KBM-7 (cell line): ENCODE measurements at regions not wholly inside any gene's neighbourhood (a gene's known extent, or its start where the extent isn't known, plus 50 kb on each side); places are given as distances from the start of the nearest gene placed in this dataset.
A peak's percentile ranks its signal among the peaks of the same experiment; 100 is the strongest.
"Not testable (repeated sequence)": the region's sequence is repeated elsewhere in the genome, so short reads cannot be mapped to it uniquely, and the experiment has no call there.

Experiments
- DNase-seq: peaks from one replicate; pipeline ENCODE4 v3.0.0-alpha.2; 2015
- in situ Hi-C: fragments of 300-500 bp; cut with MboI; formaldehyde crosslinking; loops from 2 replicates; pipeline ENCODE4 v1.14.3; 2020; ENCODE audit warnings: low sequenced_read_pairs, low pct_unique_long_range_greater_than_20kb, mixed read lengths

DNA sequence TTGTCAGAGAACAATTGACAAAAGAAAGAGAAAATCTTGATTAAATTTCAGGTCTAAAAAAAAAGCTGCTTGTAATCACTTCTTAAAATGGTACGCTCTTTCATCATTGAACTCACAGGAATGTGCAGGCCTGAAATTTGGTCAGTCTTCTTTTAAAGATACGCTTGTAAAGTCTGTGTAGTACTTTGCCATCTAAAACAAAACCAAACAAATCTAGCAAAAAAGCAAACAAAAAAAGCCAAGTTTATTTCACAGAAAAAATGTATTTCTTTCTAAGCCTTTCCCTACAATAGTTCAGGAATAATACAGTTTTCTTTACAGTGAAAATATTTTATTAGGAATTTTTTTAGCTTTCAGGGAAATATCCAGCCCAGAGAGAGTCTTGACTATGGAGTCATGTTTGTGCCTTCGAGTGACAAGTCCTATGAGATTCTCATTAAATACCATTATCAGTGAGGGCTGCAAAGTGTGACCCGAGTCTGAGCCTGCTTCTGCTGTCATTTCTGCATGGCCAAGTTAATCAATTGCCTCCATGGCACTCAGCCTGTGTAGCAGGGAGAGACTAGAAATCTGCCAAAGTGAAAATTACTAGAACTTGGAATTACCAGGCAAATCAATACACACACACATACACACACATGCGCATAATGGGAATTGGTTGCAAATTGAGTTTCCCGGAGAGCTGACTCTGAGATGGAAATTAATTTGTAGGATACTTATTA lies 172.6 kb downstream of the OTUD1 start:
- no peak for DNase-seq
- in situ Hi-C loops = no loop called here

DNA sequence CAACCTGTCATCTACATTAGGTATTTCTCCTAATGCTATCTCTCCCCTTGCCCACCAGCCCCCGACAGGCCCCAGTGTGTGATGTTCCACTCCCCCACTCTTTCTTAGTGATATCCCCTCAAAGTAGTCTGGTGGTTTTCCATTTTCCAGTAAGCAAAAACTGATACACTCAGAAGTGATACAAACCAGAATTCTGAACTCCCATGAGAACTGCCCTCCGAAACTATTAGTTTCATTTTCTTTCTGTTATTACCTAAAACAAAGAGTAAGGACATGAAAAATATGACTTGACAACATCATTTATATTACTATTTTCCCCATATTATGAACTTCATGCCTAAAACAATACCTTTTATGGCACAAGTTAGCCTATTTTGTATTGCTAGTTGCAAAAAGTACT lies 175.0 kb downstream of the OTUD1 start:
- in situ Hi-C loops = no loop called here
- no peak for DNase-seq

DNA sequence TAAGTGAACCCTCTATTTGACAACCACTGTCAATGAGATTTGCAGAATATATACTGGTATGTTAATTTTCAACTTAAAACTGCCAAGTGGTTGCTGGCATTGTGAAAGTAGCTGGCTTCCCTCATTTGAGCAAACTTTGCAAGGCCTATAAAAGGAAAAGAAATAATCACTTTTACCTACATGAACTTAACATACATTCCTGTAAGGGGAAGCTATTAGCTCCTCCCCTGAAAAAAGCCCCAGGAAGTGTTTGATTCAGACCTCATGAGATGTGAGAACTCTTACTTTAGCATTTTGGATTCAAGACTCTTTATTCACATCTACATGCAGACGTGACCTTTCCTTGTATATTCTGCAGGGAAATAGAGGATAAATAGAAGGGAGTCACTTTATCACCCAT lies 175.6 kb downstream of the OTUD1 start:
- in situ Hi-C loops = no loop called here
- DNase-seq = no peak

DNA sequence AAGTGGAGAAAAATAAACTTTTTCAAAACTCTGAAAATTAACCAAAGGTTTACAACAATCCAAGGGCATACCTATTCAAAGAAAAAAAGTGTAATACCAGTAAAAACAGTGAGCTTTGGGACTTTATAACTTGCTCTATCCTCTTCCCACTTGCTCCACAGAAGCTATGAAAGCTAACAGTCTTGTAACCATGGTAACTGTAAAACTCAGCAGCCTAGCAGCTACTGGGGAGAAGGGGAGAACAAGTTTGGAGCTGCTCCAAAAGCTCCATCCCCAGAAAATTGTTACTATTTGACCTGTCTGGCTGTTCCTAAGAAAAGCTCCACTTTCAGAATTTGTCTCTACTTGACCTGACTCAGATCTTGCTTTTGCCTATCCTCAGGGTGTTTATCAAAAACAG lies 191.5 kb downstream of the OTUD1 start:
- DNase-seq = no peak
- in situ Hi-C loops = no loop called here

DNA sequence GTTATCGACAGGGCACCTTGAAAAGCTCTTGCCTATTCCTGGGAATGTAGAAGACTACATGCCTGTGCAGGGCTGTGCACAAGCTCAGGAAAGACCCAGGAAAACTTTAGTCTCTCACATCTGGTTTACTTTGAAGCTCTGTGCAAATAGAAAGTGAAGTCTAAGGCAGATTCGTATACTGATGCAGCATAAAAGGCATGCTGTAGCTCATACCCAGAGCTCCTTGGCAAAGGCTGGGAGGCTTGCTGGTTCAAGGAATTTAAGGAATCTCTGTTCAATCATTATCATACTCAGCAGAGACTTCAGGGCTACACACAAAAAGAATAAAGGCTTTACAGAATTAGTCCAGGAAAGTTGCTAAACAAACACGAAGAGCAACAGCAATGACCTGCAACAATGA lies 192.0 kb downstream of the OTUD1 start:
- in situ Hi-C loops = no loop called here
- no peak for DNase-seq

DNA sequence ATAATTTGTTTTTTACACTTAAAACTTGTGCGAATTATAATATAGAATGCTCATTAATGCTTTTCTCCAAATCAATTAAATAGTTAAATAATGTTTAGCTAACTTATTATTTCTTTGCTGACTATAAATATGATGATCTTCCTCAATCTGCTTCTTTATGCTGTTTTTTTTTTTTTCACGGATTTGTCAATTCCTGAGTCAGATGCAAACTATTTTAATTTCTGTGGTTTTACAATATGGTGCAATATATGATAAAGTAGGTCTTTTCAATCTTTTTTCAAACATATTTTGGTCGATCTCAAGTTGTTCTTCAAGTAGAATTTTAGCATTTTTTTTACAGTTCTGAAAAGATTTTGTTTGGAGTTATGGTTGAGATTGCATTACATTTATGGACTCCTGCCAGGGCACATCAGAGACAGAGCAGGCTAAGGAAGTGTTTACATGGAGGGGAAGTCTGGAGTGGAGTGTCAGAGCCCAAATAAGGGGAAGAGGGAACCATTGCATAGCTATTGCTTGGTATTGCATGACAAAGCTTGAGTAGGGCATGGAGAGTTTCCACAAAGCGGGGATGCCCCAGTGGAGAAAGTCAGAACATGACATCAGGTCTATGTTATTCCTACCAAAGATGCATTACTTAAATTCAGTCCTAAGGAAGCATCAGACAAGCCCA lies 204.4 kb downstream of the OTUD1 start:
- DNase-seq = peak; percentile 42
- in situ Hi-C loops = no loop called here

DNA sequence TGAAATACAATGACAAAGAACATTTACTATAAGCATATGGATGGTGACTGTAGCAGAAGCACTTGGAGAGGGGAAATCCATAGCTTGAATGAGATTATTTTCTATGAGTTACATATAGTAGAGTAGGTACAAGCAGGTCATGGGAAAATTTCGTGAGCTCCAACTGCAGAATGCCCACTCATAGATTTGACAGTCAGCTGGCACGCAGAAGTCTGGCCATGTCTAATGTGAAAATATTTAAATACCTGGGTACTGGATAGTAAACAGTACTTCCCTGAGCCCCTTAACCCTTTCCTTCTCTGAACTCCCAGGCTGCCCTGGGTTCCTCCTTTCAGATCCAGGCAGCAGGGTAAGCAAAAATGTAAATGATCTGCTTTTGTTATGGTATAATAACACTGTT lies 209.7 kb downstream of the OTUD1 start:
- no peak for DNase-seq
- in situ Hi-C loops = no loop called here

DNA sequence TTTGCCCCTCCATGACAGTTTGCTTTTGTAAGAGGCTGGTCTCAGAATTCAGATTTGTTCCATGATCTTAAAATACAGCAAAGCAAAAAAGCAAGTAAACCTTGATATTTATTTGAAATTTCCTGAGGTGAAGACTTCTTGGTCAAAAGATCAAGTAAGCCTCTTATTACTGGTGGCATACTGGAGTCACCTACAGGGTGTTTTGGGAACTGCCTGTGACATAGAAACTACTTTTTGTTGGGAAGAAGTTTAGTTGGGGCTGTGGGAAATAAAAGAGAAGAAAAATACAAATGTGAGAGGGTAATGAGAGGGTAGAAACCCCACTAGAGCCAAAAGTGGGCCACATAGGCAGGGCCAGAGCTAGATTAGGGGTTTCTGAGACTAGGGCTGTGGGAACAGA lies 217.9 kb downstream of the OTUD1 start:
- DNase-seq = peak; percentile 27
- in situ Hi-C loops = no loop called here

DNA sequence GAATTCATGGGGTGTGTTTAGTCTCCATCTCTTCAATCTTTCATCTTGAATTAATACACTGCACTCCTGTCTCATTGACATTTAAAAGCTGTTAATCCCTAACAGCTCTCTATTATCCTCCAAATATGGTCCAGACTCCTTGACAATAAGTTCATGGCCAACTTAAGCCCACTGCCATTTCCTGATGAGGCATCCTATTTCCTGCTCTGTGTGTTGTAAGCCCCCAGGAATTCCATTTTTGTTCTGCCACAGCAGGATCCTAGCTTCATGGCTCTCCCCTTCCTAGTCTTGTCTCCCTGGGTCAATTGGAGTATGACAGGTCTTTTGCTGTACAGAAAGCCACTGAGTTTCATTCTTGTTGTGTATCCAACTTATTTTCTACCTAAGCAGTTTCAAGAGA lies 218.8 kb downstream of the OTUD1 start:
- no peak for DNase-seq
- in situ Hi-C loops = no loop called here

DNA sequence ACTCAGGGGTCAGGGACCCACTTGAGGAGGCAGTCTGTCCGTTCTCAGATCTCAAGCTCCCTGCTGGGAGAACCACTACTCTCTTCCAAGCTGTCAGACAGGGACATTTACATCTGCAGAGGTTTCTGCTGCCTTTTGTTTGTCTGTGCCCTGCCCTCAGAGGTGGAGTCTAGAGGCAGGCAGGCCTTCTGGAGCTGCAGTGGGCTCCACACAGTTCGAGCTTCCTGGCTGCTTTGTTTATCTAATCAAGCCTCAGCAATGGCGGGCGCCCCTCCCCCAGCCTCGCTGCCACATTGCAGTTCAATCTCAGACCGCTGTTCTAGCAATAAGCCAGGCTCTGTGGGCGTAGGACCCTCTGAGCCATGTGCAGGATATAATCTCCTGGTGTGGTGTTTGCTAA lies 233.0 kb downstream of the OTUD1 start:
- in situ Hi-C loops, DNase-seq: not testable (repeated sequence)

DNA sequence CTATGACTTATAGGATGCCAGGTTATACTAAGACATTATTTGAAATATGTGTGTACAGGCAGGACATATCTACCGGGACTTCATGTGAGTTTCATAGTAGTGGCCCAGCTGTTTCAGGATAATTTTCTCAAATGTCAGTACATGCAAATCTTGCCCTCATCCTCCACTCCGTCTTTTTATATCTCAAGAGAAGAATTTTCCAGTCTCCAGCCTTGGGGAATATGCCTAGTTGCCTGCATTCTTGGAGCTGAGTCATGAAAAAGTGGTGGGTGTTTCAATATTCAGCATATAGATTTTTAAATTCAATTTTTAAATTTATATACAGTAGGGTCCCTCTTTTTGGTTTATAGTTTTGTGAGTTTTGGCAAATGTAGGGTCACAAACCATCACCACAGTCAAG lies 236.7 kb downstream of the OTUD1 start:
- no peak for DNase-seq
- in situ Hi-C loops = loop anchor here (25.0 kb wide), 1 partner anchor 363 kb away; no protein-coding TSS in a partner anchor

DNA sequence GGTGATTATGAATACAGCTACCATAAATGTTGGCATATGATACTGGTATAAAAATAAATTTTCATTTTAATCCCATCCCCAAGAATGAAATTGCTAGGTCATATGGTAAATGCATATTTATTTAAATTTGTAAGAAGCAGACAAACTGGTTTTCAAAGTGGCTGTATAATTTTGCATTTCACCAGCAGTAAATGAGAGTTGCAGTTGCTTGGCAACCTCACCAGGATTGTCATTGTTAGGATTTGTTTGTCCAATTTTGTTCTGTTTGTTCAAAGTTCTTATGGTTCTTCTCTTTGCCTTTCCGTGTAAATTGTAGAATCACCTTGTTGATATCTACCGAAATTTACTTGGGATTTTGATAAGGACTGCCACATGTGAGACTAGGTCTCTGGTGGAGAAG lies 237.4 kb downstream of the OTUD1 start:
- DNase-seq = no peak
- in situ Hi-C loops = loop anchor here (25.0 kb wide), 1 partner anchor 364 kb away; no protein-coding TSS in a partner anchor

DNA sequence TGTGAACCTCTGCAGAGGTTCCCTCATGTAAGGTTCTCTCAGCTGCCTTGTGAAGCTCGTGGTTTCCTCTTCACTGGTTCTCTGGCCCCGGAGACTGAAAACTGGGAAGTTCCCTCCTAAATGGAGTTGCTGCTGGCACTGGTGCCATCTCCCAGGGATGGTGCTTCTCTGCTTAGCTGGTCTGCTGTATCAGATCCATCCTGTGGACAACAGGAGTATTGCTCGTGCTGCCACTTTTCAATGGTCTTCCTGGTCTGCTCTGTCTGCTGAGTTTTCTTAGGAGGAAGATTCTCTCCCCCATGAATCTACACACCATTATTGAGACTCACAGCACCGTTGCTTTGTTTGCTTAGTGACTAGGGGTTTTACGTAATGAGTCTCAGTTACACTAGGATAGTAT lies 247.8 kb downstream of the OTUD1 start:
- DNase-seq = no peak
- in situ Hi-C loops = loop anchor here (25.0 kb wide), 1 partner anchor 374 kb away; no protein-coding TSS in a partner anchor

DNA sequence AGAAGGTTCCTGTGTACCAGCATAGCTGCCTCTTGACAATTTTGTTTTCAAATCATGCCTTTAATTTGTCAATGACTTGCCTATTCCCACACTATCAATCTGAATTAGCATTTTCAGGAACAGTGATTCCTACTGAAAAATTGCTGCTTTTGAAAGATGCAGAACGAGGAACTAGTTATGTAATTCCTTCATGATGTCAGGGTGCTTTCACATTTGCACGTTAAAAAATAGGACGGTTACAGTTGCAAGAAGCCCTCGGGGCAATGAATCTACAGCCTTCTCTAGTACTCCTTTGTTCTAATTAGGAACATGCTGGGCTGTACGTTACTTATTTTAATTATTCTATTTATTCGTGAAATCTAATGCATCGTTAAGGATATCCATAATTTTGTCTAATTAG lies 253.9 kb downstream of the OTUD1 start:
- no peak for DNase-seq
- in situ Hi-C loops = loop anchor here (25.0 kb wide), 1 partner anchor 380 kb away; no protein-coding TSS in a partner anchor

DNA sequence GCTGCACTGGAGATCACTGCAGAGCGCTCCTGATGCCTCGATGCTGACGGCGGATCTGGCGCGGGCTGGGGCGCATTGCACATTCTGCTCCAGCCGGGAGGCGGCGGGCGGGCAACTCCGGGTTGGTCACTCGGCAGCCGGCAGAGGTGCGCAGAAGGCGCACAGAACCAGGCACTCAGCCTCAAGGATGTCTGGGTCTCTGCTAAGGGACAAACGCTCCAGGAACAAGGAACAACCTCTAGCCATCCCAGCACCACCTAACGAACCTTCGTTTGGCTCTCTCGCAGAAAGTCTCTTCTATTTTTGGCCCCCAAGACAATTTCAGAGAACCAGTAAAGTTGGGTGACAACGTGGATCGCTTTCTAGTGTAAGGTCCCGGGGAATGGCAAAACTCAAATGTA lies 254.6 kb downstream of the OTUD1 start:
- in situ Hi-C loops = loop anchor here (25.0 kb wide), 1 partner anchor 381 kb away; no protein-coding TSS in a partner anchor
- no peak for DNase-seq

DNA sequence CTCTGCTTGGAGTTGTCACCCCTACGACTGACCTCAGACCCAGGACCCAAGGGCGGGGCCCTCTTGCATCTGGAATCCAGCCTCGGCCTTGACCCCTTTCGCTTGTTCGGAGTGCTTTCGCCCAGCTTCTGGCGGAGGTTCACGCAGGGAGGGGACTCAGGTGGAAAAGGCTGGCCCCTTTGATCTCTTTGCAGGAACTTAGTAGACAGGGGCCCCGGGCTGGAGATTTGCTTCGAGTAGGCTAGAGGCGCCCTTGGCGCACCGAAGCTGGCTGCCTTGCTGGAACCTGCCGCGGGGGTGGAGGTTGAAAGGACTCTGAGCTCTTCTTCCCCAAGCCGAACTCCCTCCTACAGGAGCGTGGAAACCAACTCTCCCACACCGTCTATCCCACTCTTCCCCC lies 255.1 kb downstream of the OTUD1 start:
- in situ Hi-C loops = loop anchor here (25.0 kb wide), 1 partner anchor 382 kb away; no protein-coding TSS in a partner anchor
- DNase-seq = no peak

DNA sequence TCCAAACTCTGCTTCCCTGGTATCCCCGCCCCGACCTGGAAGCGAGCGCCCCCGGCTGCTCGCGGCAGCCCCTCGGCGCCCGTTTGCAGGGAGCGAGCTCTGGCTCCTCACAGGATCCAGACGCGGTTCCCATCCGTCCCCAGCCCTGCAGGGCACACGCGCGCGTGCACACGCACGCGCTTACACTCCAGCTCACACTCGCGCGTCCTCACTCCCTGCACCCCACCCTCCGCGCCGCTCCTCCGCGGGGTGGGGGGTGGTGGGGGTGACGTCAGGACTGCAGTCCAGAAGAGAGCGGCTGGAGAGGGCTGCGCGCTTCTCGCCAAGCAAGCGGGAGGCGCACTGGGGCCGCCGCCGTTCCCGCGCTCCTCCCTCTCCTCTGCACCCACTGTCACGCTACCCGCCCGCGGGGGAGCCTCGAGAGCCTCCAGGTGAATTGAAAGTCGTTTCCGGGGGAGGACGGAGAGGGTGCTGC lies 255.6 kb downstream of the OTUD1 start:
- no peak for DNase-seq
- in situ Hi-C loops = loop anchor here (25.0 kb wide), 1 partner anchor 382 kb away; no protein-coding TSS in a partner anchor

DNA sequence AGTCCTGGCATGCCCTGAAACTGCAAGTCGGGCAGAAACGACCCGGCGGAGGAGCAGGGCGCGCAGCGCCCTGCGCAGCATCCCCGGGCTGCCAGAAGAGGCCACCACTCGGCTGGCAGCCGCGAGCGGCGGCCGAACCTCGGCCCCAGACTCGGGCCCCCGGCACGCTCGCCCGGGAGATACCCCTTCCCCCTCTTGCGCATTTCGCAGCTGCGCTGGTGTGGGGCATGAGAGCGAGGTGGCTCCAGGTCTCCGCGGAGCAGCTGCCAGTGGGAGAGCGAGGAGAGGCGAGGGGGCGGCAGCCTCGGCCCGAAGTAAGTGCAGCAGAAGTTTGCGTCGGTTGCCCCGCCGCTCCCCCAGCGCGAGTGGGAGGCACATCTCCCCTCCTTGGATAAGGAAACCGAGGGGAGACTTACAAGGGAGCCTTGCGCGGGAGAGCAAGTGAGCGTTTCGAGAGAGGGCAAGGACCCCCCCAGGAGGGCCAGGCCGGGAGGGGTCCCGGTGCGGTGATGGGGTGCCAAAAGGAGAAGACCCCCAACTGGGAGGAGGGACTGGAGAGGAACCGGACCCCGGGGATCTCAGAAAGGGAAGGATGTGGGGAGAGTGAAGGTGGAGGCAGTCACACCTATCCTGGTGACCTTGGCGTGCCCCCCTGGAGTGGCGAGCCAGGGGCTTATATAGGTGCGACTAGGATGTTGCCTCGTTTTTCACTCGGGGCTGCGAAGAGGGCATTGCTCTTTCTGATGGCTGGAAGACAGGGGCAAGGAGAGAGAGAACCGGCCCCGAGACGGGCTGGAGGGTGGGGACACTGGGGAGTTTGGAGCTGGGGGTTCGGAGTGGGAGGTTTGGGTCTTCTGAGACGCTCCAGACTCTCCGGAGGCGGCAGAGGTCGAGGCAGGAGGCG lies 256.3 kb downstream of the OTUD1 start:
- no peak for DNase-seq
- in situ Hi-C loops = loop anchor here (25.0 kb wide), 1 partner anchor 383 kb away; no protein-coding TSS in a partner anchor

DNA sequence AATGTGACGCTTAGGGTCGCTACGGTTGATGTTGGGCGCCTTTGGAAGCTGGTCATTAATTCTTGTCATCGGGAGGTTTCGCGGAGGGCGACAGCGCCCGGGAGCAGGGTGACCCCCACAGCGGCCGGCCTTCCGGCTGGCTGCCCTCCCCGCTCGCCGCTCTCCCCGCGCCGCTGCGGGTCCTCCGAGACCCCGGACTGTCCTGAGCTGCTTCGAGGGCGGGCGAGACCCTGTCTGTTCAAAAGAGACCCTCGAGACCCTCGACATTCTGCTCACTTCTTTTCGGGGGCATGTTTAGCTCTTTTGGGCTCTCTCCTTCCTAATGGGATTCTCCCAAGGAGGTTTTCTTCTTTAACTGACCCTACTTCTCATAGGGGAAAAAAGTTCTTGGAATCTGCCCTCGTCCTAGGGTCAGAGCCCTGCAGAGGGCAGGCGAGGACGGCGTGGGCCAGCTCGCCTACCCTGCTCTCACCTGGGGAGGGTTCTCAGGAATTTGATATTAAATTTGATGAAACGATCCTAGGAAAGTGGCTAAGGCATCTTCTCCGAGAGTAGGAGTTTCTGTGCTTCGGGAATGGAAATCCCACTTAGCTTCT lies 257.0 kb downstream of the OTUD1 start:
- DNase-seq = no peak
- in situ Hi-C loops = loop anchor here (25.0 kb wide), 1 partner anchor 384 kb away; no protein-coding TSS in a partner anchor
